GM12892 (cell line): ENCODE measurements at regions not wholly inside any gene's neighbourhood (a gene's known extent, or its start where the extent isn't known, plus 50 kb on each side); places are given as distances from the start of the nearest gene placed in this dataset.

Experiments used
- DNase-seq: peaks from one replicate; pipeline ENCODE4 v3.0.0; 2011; ENCODE audit not compliant: insufficient read length
- FAIRE-seq: peaks from 2 replicates; lab custom pipeline; 2011; peaks lifted over from hg19 to GRCh38; lab: Jason Lieb, UNC
- POLR2A ChIP-seq: IDR thresholded peaks from 2 replicates; pipeline ENCODE4 v1.6.1; 2011; ENCODE audit warnings: low read depth, low read length, control low read depth
- POLR2AphosphoS5 ChIP-seq: IDR thresholded peaks from 2 replicates; pipeline ENCODE4 v1.6.1; 2011; ENCODE audit warnings: low read depth, low read length, control low read depth
- TAF1 ChIP-seq: IDR thresholded peaks from 2 replicates; pipeline ENCODE4 v1.6.1; 2011; ENCODE audit warnings: low read depth, mild to moderate bottlenecking, control low read depth, low read length, borderline replicate concordance

GRCh38 chr3:28890373-28890772 is 390.5 kb upstream of the RBMS3 start:
- no peak for TF ChIP-seq TAF1
- TF ChIP-seq POLR2A = no peak
- TF ChIP-seq POLR2AphosphoS5 = no peak
- DNase-seq (no peak), FAIRE-seq (no peak)

DNA sequence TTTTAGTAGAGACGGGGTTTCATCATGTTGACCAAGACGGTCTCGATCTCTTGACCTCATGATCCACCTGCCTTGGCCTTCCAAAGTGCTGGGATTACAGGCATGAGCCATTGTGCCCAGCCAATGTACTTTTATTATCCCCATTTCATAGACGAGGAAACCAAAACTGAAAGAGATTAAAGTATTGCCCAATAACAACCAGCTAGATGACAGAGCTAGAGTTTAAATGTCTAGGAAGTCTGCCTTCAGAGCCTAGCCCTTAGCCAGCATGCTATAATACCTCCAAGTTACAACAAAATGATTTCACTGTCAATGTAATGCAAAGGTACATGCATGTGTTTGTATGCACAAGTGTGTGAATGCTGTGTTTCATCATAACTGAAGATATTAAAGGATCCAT is 389.4 kb upstream of the RBMS3 start:
- FAIRE-seq (no peak), DNase-seq (no peak)
- no peak for TF ChIP-seq POLR2AphosphoS5
- TF ChIP-seq POLR2A = no peak
- no peak for TF ChIP-seq TAF1

GRCh38 chr3:28900301-28900700 is 380.6 kb upstream of the RBMS3 start:
- DNase-seq (no peak), FAIRE-seq (no peak)
- TF ChIP-seq POLR2AphosphoS5 (no peak), POLR2A (no peak), TAF1 (no peak)

GRCh38 chr3:28901018-28901417 is 379.9 kb upstream of the RBMS3 start:
- FAIRE-seq = no peak
- TF ChIP-seq TAF1 (no peak), POLR2AphosphoS5 (no peak), POLR2A (no peak)
- DNase-seq = no peak

- FAIRE-seq (no peak), DNase-seq (no peak)
- TF ChIP-seq POLR2AphosphoS5 (no peak), TAF1 (no peak), POLR2A (no peak)
Observed at GRCh38 chr3:28903171-28903601, 377.7 kb upstream of the RBMS3 start.

DNA sequence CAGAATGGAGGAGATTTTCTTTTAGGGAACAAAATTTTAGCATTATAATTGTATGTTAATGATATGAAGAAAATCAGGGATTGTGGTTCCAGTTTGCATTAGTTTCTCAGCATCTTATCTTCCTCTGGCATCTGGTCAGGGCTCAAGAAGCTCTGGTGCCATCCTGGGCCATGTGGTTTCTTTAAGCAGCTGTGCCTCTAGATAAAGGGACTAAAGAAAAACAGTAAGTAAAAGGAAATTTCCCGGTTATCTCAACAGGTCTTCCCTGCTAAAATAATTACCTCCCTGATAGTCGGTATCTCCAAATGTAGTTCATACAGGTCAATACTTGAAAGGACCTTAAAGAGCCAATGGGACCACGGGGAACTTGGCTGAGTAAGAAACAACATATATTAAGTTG is 375.1 kb upstream of the RBMS3 start:
- TF ChIP-seq TAF1 = no peak
- no peak for TF ChIP-seq POLR2A
- no peak for TF ChIP-seq POLR2AphosphoS5
- DNase-seq (no peak), FAIRE-seq (no peak)

DNA sequence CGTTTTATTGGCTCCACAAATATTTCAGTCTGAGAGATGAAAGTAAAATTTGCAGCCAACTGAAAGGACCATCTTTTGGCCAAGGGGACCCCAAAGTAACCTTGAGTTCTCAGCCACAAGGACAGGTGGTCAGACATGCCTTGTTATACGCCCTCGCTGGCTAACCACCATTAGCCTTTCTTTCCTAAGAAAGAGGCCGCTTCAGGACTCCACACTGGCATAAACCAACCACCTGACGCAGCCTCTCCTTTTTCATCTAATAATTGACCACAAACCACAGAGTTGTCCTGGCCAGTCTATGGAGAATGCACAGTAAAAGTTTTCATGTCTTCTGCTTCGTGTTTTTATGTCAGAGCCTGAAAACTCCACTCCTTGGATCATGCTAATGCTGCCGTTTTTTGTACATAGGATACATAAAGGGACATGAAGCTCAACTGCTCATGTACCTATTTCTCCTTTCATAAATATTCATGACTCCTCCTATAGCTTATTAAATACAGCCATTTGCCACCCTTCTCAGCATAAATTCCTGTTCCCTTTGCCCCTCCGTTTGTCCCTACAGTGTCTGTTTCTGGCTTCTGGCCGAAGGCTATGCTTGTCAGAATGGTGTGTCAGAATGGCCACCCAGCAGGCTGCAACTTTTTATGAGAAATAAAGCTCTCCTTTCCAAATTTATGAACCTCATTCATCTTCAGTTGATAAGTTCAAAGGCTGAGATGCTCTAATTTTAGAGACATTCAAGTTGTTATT is 374.1 kb upstream of the RBMS3 start:
- DNase-seq (no peak), FAIRE-seq (no peak)
- no peak for TF ChIP-seq TAF1

DNA sequence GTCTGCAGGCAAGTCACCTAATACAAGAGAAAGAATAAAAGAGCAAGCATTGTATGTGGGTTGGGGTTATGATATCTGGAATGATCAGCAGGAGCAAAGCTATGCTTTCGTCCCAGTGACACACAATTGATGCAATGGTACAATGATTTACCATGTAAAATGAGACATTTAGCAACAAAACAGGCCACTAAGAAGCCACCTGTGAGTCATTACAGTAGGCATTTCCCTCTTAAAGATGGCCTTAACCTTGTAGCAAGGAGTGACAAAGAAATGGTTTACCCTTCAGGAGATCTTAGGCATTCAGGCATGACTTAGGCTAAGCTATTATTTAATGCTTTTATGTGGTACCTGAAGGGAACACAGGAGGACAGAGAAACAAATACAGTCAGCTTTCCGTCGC is 373.3 kb upstream of the RBMS3 start:
- DNase-seq = no peak
- TF ChIP-seq TAF1 (no peak), POLR2AphosphoS5 (no peak), POLR2A (no peak)
- FAIRE-seq = no peak

- DNase-seq (no peak), FAIRE-seq (no peak)
- TF ChIP-seq TAF1 (no peak), POLR2A (no peak), POLR2AphosphoS5 (no peak)
Observed at GRCh38 chr3:28912120-28912885, 368.6 kb upstream of the RBMS3 start.

GRCh38 chr3:28915741-28916500 is 364.9 kb upstream of the RBMS3 start:
- TF ChIP-seq POLR2AphosphoS5 (no peak), TAF1 (no peak), POLR2A (no peak)
- DNase-seq (no peak), FAIRE-seq (no peak)
